Right lobe of liver (tissue), 4 donors: ENCODE measurements at regions not wholly inside any gene's neighbourhood (a gene's known extent, or its start where the extent isn't known, plus 50 kb on each side); places are given as distances from the start of the nearest gene placed in this dataset.

Experiments
- POLR2A ChIP-seq: fragments of 450-650 bp; IDR thresholded peaks from one replicate; pipeline ENCODE4 v1.6.1; 2017; ENCODE audit warnings: antibody characterized with exemption, mild to moderate bottlenecking
- TF ChIP-seq, protein P1 (sequence below), 4 donors: fragments of 200-600 bp in 3 of 4; fragments of 450-650 bp in 1 of 4; IDR thresholded peaks; one replicate each; pipeline versions ENCODE4 v1.5.1 to v1.8.0; 2016 to 2022; ENCODE audit warnings: antibody characterized with exemption in 4 of 4, mild to moderate bottlenecking in 2 of 4
- donor health status: DM: no; HTN: no; CAD: no.
- donor health status: DM: no; HTN: no; CAD: no.
- donor health status: DM: no; HTN: yes; CAD: no.

DNA sequence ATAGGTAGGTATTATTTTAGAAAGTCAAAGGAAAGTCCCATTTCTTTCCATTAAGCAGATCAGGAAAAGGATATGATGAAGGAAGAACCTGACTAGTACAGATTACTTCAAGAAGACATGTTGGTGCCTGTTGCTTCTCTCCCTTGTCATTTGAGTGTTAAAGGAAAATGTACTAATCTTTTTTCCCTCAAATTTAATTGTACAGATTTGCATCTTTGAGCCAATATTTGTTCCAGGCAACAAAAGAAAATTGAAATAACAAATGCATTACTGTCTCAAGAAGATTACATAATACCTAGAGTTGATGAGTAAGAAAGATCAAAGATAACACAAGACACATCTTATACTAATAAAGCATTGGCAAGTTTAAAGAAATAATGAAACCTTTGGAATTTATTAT lies 566.9 kb upstream of the ZP4 start:
- TF ChIP-seq, protein P1, sequence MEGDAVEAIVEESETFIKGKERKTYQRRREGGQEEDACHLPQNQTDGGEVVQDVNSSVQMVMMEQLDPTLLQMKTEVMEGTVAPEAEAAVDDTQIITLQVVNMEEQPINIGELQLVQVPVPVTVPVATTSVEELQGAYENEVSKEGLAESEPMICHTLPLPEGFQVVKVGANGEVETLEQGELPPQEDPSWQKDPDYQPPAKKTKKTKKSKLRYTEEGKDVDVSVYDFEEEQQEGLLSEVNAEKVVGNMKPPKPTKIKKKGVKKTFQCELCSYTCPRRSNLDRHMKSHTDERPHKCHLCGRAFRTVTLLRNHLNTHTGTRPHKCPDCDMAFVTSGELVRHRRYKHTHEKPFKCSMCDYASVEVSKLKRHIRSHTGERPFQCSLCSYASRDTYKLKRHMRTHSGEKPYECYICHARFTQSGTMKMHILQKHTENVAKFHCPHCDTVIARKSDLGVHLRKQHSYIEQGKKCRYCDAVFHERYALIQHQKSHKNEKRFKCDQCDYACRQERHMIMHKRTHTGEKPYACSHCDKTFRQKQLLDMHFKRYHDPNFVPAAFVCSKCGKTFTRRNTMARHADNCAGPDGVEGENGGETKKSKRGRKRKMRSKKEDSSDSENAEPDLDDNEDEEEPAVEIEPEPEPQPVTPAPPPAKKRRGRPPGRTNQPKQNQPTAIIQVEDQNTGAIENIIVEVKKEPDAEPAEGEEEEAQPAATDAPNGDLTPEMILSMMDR (IDR thresholded peaks at IDR 0.05): no peak
- TF ChIP-seq POLR2A: no peak
